ENCODE measurements at regions not wholly inside any gene's neighbourhood (a gene's known extent, or its start where the extent isn't known, plus 50 kb on each side); places are given as distances from the start of the nearest gene placed in this dataset.

DNA sequence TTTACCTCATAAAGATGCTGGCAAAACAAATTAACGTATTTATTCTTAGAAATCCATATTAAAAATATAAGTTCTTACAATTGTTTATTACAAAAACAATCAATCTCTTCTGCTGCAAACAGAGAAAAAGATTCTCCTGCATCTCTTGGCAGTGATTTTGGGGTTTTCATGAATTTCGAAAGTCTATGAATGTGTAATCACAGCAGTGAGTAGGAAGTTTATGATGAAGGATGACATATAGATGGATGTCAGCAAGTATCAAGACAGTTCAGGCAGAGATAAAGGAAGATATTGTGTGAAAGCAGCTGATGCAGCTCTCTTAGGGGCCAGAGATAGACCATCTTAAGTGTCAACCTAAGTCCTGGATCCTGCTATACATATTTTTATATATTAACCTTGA, 196.9 kb upstream of the BANK1 start:
- DNase-seq (ENCODE audit: low read depth) = no peak

- no peak for DNase-seq (ENCODE audit: low read depth)
Observed at GRCh38 chr4:101584306-101584705, 206.2 kb upstream of the BANK1 start.

DNA sequence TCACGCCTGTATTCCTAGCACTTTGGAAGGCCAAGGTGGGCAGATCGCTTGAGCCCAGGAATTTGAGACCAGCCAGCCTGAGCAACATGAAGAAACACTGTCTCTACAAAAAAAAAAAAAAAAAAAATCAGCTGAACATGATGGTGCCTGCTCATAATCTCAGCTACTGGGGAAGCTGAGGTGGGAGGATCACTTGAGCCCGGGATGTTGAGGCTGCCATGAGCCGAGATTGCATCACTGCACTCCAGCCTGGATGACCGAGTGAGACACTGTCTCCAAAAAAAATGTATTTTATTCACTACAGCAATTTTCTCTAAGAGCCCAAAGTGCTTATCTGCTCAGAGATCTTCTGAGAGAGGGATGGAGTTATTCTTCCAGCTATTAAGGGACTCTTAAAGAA, 215.8 kb upstream of the PPP3CA start:
- DNase-seq (ENCODE audit: low read depth) = no peak

DNA sequence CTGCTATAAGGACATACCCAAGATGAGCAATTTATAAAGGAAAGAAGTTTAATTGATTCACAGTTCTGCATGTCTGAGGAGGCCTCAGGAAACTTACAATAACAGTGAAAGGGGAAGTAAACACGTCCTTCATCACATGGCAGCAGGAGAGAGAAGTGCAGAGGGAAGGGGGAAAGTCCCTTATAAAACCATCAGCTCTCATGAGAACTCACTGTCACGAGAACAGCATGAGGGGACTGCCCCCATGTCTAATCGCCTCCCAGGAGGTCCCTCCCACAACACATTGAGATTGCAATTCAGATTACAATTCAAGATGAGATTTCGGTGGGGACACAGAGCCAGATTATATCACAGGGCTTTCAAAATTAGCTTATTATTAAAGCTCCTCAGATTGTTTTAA, 209.5 kb upstream of the PPP3CA start:
- DNase-seq (ENCODE audit: low read depth) = no peak

- no peak for DNase-seq (ENCODE audit: low read depth)
Observed at GRCh38 chr4:101555341-101555880, 208.1 kb upstream of the PPP3CA start.

DNA sequence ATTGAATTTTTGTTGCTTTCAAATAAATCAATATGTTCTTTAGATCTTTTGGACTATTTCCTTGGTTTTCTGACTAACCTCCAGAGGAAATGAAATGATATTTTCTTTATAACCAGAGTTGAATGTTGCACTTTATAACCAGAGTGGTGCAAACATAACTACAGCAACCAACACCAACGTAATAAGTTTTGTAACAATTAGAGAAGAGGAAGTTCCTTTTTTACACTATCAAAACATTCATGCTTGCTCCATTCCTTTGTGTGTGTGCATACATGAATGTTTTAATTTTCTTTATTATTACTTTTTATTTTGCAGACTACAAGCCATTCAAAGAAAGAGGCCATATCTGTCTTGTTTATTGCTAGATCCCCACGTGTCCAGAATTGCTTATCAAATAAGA, 193.0 kb upstream of the PPP3CA start:
- DNase-seq (ENCODE audit: low read depth) = no peak

GRCh38 chr4:101528526-101528925, 181.2 kb upstream of the PPP3CA start:
- no peak for DNase-seq (ENCODE audit: low read depth)

DNA sequence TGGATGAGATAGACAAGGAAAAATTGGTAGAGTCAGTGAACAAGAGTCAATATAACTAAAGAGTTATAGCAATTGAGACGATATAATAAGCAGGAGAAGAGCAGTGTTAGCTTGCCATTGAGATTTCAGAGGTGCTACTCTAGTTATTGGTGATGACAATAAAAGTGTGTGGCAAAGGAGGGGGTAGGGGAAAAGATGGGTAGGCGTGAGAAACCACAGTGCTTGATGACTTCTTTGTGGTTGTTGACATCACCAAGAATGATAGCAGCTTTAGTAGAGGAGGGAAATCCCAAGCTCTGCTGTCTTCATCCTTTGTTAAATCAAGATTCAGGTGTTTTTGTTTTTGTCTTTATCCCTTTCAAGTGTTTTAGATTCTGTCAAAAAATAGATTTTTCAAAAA, 179.9 kb upstream of the PPP3CA start:
- no peak for DNase-seq (ENCODE audit: low read depth)

GRCh38 chr4:101515566-101515965, 168.2 kb upstream of the PPP3CA start:
- no peak for DNase-seq (ENCODE audit: low read depth)

DNA sequence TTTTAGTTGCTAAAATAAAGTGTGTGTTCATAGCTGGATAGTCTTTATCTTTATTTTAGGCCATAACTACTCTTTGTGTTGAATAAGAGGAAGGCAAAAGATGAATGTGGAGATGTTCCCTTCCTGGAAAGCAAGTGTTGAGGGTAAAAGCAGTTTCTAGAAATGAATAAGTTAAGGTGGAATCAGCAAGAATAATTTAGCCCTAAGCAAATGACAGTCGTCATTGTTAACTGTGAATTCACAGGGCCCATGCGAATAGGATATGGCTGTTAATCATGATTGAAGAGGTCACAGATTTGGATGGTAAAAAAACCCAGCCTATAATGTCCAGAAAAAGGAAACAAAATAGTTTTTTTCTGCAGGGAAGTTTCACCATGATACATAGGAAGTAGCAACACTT, 167.8 kb upstream of the PPP3CA start:
- DNase-seq (ENCODE audit: low read depth) = no peak

DNA sequence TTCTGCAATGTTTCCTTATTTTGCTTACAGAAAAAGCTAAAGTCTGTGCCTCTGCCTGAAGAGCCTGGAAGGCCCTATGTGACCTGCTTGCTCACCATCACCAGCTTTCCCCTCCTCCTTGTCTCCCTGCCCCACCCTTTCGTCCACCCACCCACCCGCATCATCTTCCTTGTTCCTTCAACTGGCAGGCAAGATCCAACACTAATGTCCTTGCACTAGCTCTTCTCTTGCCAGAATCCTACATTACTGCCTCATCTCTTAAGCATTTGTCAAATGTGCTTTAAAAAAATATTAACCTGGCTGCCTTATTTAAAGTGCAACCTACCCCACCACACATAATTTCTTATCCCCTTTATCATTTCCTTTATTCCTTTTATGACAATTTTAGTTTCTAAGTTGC, 165.1 kb upstream of the PPP3CA start:
- DNase-seq (ENCODE audit: low read depth) = no peak

DNA sequence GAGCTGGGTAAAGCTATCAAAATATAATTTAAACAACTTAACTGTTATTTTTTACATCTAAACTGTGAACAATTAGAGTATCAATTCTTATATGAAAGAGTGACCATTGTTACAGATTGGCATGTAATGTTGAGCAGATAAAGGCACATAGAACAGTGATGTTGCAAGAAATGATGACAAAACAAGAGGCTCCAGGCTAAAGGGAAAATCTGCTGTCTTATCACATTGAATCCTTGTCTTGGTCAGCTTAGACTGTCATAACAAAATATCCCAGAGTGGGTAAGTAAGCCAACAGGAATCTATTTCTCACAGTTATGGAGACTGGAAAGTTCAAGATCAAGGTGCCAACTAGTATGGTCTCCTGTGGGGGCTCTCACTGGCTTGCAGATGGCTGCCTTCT, 154.1 kb upstream of the PPP3CA start:
- DNase-seq (ENCODE audit: low read depth) = no peak

- DNase-seq (ENCODE audit: low read depth) = no peak
Observed at GRCh38 chr4:101500742-101501141, 153.4 kb upstream of the PPP3CA start.

DNA sequence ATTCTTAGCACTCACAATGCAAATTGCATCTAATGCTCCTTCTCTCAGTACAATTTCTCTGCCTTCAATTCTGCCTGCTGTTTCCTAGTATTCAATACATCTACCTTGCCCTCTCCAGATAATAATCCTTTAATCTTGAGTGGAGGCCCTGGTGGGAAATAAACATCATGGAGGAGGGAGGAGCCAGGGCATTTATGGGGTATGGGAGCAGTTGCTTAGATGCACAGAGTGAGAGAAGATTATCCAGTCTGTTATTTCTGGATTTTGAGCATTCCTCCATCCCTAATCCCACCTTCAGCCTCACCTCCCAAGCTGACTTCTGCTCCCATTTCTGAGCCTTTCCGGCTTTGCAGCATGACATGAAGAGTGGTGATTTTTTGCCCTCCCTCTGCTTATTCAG, 127.9 kb upstream of the PPP3CA start:
- DNase-seq (ENCODE audit: low read depth) = no peak

GRCh38 chr4:101471201-101471600, 123.9 kb upstream of the PPP3CA start:
- DNase-seq (ENCODE audit: low read depth) = no peak

DNA sequence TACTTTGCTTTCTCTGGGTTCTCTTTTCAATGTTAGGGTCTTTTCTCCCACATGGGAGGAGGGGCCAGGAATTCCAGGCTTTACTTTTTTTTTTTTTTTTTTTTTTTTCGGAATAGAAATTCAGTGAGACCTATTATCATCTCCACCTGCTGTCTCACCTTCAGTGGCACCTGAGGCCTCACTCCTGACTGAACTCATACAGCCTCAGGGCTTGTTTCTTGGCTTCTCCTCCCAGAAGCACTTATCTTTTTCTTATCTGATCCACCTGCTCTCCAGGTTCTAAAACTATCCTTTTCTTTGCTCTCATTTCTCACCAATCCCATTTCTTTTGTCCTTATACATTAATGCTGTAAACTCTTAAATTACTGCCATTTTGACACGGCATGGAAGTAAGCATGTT, 117.3 kb upstream of the PPP3CA start:
- DNase-seq (ENCODE audit: low read depth) = no peak

GRCh38 chr4:101458914-101459313, 111.6 kb upstream of the PPP3CA start:
- no peak for DNase-seq (ENCODE audit: low read depth)

DNA sequence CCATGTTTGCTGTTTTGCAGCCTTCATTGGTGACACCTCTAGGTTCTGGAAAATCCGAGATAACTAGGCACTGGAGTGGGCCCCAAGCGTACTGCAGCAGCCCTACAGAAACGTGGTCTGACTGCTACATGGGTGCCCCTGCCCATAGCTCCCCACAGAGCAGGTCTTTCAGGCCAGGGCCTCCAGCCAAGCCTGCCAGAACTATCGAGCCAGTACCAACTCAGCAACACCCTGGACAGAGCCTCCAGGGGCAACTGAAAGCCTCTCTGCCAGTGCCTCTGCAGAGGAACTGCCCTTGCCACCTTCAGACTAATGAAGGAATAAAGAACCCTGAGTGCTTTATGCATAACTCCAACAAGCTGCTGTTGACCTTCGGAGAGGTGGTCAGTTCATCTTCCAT, 111.1 kb upstream of the PPP3CA start:
- DNase-seq (ENCODE audit: low read depth) = no peak

DNA sequence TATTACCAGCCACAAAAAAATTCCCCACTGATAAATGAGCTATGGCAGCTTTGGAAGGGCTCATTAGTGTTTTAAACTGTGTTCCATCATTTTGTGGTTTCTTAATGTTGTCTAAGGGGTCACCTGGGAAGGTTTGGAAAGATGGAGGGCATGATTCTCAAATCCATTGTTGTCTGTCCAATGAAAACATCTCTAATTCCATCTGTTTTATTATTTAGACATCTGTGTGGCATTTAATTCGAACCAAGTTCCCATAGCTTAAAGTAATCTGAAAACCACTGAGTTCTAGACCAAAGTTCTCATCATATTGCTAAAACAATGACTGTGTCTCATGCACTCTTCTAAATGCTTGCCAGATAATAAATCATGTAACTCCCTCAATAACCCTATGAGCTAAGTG, 103.8 kb upstream of the PPP3CA start:
- no peak for DNase-seq (ENCODE audit: low read depth)

DNA sequence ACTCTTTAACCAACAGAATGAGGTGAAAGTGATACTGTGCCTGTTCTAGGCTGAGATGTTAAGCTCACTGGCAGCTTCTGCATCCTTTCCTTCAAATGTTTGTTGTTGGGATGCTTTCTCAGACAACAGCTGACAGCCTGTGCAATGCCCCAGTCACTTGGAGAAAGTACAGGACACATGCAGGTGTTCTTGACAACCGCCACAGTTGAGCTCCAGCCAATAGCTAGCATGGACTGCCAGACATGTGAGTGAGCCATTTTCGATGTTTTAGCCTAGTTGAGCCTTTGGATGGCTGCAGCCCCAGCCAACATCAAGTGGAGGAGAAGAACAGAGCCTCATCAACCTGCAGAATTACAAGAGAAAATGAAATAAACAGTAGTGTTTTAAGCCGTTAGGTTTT, 94.1 kb upstream of the PPP3CA start:
- DNase-seq (ENCODE audit: low read depth) = no peak

DNA sequence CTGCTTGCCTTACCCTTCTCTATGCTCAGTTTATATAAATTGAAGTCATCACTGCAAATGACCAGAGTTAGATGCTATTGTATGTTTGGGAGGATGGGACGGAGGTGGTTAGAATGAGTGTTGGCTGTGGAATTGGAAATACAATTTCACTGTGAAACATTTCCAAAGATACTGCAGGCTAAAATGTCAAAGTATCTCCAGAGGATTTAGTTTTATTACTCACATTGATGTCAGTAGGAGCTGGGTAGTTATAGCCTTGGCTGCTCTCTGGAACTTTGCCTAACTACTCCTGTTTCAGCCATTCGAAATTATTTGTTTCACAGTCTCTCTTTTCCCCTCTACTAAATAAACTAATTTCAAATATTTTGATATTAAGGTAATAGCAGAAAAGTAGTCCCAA, 92.6 kb upstream of the PPP3CA start:
- DNase-seq (ENCODE audit: low read depth) = no peak

- no peak for DNase-seq (ENCODE audit: low read depth)
Observed at GRCh38 chr4:101421386-101421785, 74.1 kb upstream of the PPP3CA start.

- DNase-seq (ENCODE audit: low read depth) = no peak
Observed at GRCh38 chr4:101420661-101421060, 73.3 kb upstream of the PPP3CA start.

GRCh38 chr4:101419336-101420135, 72.2 kb upstream of the PPP3CA start:
- no peak for DNase-seq (ENCODE audit: low read depth)
